ENCODE measurements at regions not wholly inside any gene's neighbourhood (a gene's known extent, or its start where the extent isn't known, plus 50 kb on each side); places are given as distances from the start of the nearest gene placed in this dataset.

DNA sequence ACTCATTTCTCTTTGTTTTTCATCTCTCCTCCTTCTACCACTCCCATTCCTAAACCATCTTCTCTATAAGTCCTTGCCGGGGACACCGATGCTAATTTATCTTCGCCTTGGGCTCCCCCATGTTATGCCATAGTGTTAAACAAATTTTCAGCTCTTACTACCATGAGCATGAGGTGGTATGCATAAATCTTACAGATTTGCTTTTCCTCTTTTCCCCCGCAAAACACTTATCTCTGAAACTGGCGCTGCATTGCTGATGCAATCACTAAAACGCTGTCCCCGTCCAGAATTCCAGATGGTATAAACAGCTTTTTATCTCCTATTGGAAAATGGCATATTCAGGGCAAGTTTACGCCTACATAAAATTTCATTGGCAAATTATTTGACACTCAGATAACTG is 673.6 kb upstream of the CDH8 start:
- 69% methylated on average over 8 of the region's 8 CpGs for WGBS, 2 donors (ENCODE audit: low coverage in 1 of 2)
- Histone ChIP-seq H3K4me1 (no peaks in the 10 kb centered on the region), H3K27me3 (no peaks in the 10 kb centered on the region), H3K27ac (no peak overlapping the region), H3K9me3 (no peaks in the 10 kb centered on the region), H3K36me3 (no peaks in the 10 kb centered on the region), H3K4me3 (no peak overlapping the region)
- no peak for DNase-seq
- in situ Hi-C loops (cut with MboI; ENCODE audit: low pct_ligation_motif_present in 1 of 4, low pct_unique_long_range_greater_than_20kb in 1 of 4, low sequenced_read_pairs in 3 of 4), result no loop called here
- intact Hi-C loops (cut with DNase I; ENCODE audit: low total_unique reads), result no loop called here
- TF ChIP-seq EP300 (IDR thresholded peaks at IDR 0.05; ENCODE audit: low read depth) (no peak), CTCF (IDR thresholded peaks at IDR 0.05) (no peak), POLR2A (IDR thresholded peaks at IDR 0.05) (no peak), POLR2AphosphoS5 (IDR thresholded peaks at IDR 0.05) (no peak)

GRCh38 chr16:62701426-62701825 is 665.2 kb upstream of the CDH8 start:
- H3K9me3 ChIP-seq, result no peaks in the 10 kb centered on the region
- no peaks in the 10 kb centered on the region for H3K4me1 ChIP-seq
- no peak overlapping the region for H3K4me3 ChIP-seq
- intact Hi-C loops (cut with DNase I; ENCODE audit: low total_unique reads) (no loop called here), in situ Hi-C loops (cut with MboI; ENCODE audit: low pct_ligation_motif_present in 1 of 4, low pct_unique_long_range_greater_than_20kb in 1 of 4, low sequenced_read_pairs in 3 of 4) (no loop called here)
- 57 to 76% methylated on average over 3 of the region's 3 CpGs for WGBS, 2 donors (ENCODE audit: low coverage in 1 of 2)
- H3K27me3 ChIP-seq, result no peaks in the 10 kb centered on the region
- no peak for DNase-seq
- no peaks in the 10 kb centered on the region for H3K36me3 ChIP-seq
- TF ChIP-seq EP300 (IDR thresholded peaks at IDR 0.05; ENCODE audit: low read depth) (no peak), POLR2AphosphoS5 (IDR thresholded peaks at IDR 0.05) (no peak), CTCF (IDR thresholded peaks at IDR 0.05) (no peak), POLR2A (IDR thresholded peaks at IDR 0.05) (no peak)
- H3K27ac ChIP-seq, result no peak overlapping the region

- H3K36me3 ChIP-seq, result no peaks in the 10 kb centered on the region
- intact Hi-C loops (cut with DNase I; ENCODE audit: low total_unique reads), result no loop called here
- no peak for DNase-seq
- H3K27ac ChIP-seq, result no peak overlapping the region
- H3K27me3 ChIP-seq, result no peaks in the 10 kb centered on the region
- no peaks in the 10 kb centered on the region for H3K9me3 ChIP-seq
- TF ChIP-seq POLR2AphosphoS5 (IDR thresholded peaks at IDR 0.05) (no peak), EP300 (IDR thresholded peaks at IDR 0.05; ENCODE audit: low read depth) (no peak), CTCF (IDR thresholded peaks at IDR 0.05) (no peak)
- in situ Hi-C loops (cut with MboI; ENCODE audit: low pct_ligation_motif_present in 1 of 4, low pct_unique_long_range_greater_than_20kb in 1 of 4, low sequenced_read_pairs in 3 of 4), result no loop called here
- no peaks in the 10 kb centered on the region for H3K4me1 ChIP-seq
- whole genome bisulfite sequencing, 2 donors (ENCODE audit: low coverage in 1 of 2), result 61% methylated on average over 5 of the region's 5 CpGs
- H3K4me3 ChIP-seq, result no peak overlapping the region
Measured at GRCh38 chr16:62700426-62701294, 664.4 kb upstream of the CDH8 start.

GRCh38 chr16:62692685-62693084 is 656.4 kb upstream of the CDH8 start:
- in situ Hi-C loops (cut with MboI; ENCODE audit: low pct_ligation_motif_present in 1 of 4, low pct_unique_long_range_greater_than_20kb in 1 of 4, low sequenced_read_pairs in 3 of 4), result no loop called here
- Histone ChIP-seq H3K9me3 (peaks cover 3 to 15% of the 10 kb centered on the region in 2 donors), H3K27me3 (no peaks in the 10 kb centered on the region), H3K4me3 (no peak overlapping the region), H3K27ac (no peak overlapping the region), H3K36me3 (no peaks in the 10 kb centered on the region), H3K4me1 (no peaks in the 10 kb centered on the region)
- WGBS, 2 donors (ENCODE audit: low coverage in 1 of 2), result 35 to 37% methylated on average over 1 of the region's 1 CpG
- no peak for TF ChIP-seq POLR2A (IDR thresholded peaks at IDR 0.05)
- no peak for TF ChIP-seq EP300 (IDR thresholded peaks at IDR 0.05; ENCODE audit: low read depth)
- no peak for TF ChIP-seq CTCF (IDR thresholded peaks at IDR 0.05)
- no peak for TF ChIP-seq POLR2AphosphoS5 (IDR thresholded peaks at IDR 0.05)
- intact Hi-C loops (cut with DNase I; ENCODE audit: low total_unique reads), result no loop called here
- DNase-seq, result no peak

Measured in transverse colon (tissue), 4 donors.